Astrocyte (in vitro differentiated cells and primary cell): ENCODE measurements at regions not wholly inside any gene's neighbourhood (a gene's known extent, or its start where the extent isn't known, plus 50 kb on each side); places are given as distances from the start of the nearest gene placed in this dataset.
A peak's percentile ranks its signal among the peaks of the same experiment; 100 is the strongest.

Source experiments
- DNase-seq: peaks from one replicate; pipeline ENCODE4 v3.0.0-alpha.2; 2010; ENCODE audit warnings: low read depth
- FAIRE-seq: peaks from 2 replicates; lab custom pipeline; 2011; peaks lifted over from hg19 to GRCh38; lab: Jason Lieb, UNC
- H2AFZ ChIP-seq: 2 replicates; pipeline ENCODE4 v1.6.0; 2012; ENCODE audit warnings: low read depth, low read length, inconsistent platforms
- H3K27ac ChIP-seq: 2 replicates; pipeline ENCODE4 v1.5.1; 2011; ENCODE audit warnings: low read depth, low read length, inconsistent platforms
- H3K27me3 ChIP-seq: 2 replicates; pipeline ENCODE4 v1.6.0; 2011; ENCODE audit warnings: low read length, inconsistent platforms; ENCODE audit not compliant: insufficient read depth
- H3K36me3 ChIP-seq: 2 replicates; pipeline ENCODE4 v1.5.1; 2011; ENCODE audit warnings: low read length, inconsistent platforms; ENCODE audit not compliant: insufficient read depth
- H3K4me1 ChIP-seq: 2 replicates; pipeline ENCODE4 v1.5.1; 2011; ENCODE audit warnings: low read length, inconsistent platforms; ENCODE audit not compliant: insufficient read depth
- H3K4me2 ChIP-seq: 2 replicates; pipeline ENCODE4 v1.6.0; 2012; ENCODE audit warnings: low read length, inconsistent platforms
- H3K4me3 ChIP-seq: 2 replicates; pipeline ENCODE4 v1.5.1; 2011; ENCODE audit warnings: low read depth, mild to moderate bottlenecking, low read length, inconsistent platforms; ENCODE audit not compliant: insufficient read depth
- H3K79me2 ChIP-seq: 2 replicates; pipeline ENCODE4 v1.6.0; 2012; ENCODE audit warnings: mild to moderate bottlenecking, low read length, inconsistent platforms; ENCODE audit not compliant: insufficient read depth
- H3K9ac ChIP-seq: 2 replicates; pipeline ENCODE4 v1.6.0; 2012; ENCODE audit warnings: mild to moderate bottlenecking, low read length, inconsistent platforms
- H3K9me3 ChIP-seq: 2 replicates; pipeline ENCODE4 v1.5.1; 2012; ENCODE audit warnings: low read depth, mild to moderate bottlenecking, low read length, inconsistent platforms; ENCODE audit not compliant: insufficient read depth
- H4K20me1 ChIP-seq: 2 replicates; pipeline ENCODE4 v1.6.0; 2012; ENCODE audit warnings: low read length, inconsistent platforms; ENCODE audit not compliant: insufficient read depth
- H3K27ac Mint-ChIP-seq: one replicate; pipeline ENCODE4 v1.8.0; 2021; ENCODE audit warnings: mild to moderate bottlenecking, mixed read lengths; ENCODE audit not compliant: unreplicated experiment
- H3K27me3 Mint-ChIP-seq: one replicate; pipeline ENCODE4 v1.8.0; 2021; ENCODE audit warnings: low read depth, mixed read lengths; ENCODE audit not compliant: unreplicated experiment
- H3K36me3 Mint-ChIP-seq: one replicate; pipeline ENCODE4 v1.8.0; 2021; ENCODE audit warnings: low read depth, mixed read lengths; ENCODE audit not compliant: unreplicated experiment
- H3K4me1 Mint-ChIP-seq: one replicate; pipeline ENCODE4 v1.8.0; 2021; ENCODE audit warnings: low read depth, mixed read lengths; ENCODE audit not compliant: unreplicated experiment
- H3K4me3 Mint-ChIP-seq: one replicate; pipeline ENCODE4 v1.8.0; 2021; ENCODE audit warnings: mild to moderate bottlenecking, moderate library complexity, mixed read lengths; ENCODE audit not compliant: unreplicated experiment
- H3K9me3 Mint-ChIP-seq: one replicate; pipeline ENCODE4 v1.8.0; 2021; ENCODE audit warnings: mild to moderate bottlenecking, mixed read lengths; ENCODE audit not compliant: unreplicated experiment
- EZH2 ChIP-seq: IDR thresholded peaks from 2 replicates; pipeline ENCODE4 v1.6.1; 2012; ENCODE audit warnings: mild to moderate bottlenecking, low read length, inconsistent platforms; ENCODE audit not compliant: insufficient read depth
- TF ChIP-seq, protein P1 (sequence below): IDR thresholded peaks from 2 replicates; pipeline ENCODE4 v1.5.1; 2011; ENCODE audit warnings: low read depth, mild to moderate bottlenecking, inconsistent platforms, low read length, moderate library complexity; ENCODE audit not compliant: insufficient read depth

DNA sequence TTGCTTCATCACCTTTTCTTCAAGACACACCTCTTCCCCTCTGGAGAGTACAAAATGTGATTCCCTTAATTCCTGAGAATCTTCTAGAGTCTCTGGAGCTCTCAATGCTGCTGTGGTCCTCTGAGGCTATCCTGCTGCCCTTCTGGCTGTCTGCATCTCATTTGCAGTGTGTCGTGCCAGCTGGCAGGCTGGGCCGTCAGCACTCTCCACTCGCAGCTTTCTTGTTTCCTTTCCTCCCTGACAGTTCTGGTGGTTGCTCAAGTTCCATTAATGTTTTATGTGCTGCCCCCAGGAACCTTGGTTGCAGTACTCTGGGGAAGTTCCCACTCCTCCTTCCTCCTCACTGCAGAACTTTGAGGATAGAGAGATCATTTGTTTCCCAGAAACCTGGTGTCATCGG is 210.8 kb upstream of the ROPN1 start:
- TF ChIP-seq EZH2 = no peak
- no peak overlapping the region for H3K4me2 ChIP-seq
- peaks cover 32% of the 10 kb centered on the region for H3K4me1 Mint-ChIP-seq
- peaks cover 3% of the 10 kb centered on the region for H3K27me3 Mint-ChIP-seq
- no peak overlapping the region for H3K4me3 Mint-ChIP-seq
- H3K79me2 ChIP-seq = no peaks in the 10 kb centered on the region
- H3K9me3 Mint-ChIP-seq = no peaks in the 10 kb centered on the region
- no peaks in the 10 kb centered on the region for H3K27me3 ChIP-seq
- no peak overlapping the region for H2AFZ ChIP-seq
- no peak overlapping the region for H3K27ac ChIP-seq
- no peak overlapping the region for H3K4me3 ChIP-seq
- no peak overlapping the region for H3K27ac Mint-ChIP-seq
- H3K36me3 Mint-ChIP-seq = peaks cover 1% of the 10 kb centered on the region
- FAIRE-seq (no peak), DNase-seq (peak; percentile 26)
- H3K9ac ChIP-seq = no peak overlapping the region
- H3K4me1 ChIP-seq = peaks cover 4% of the 10 kb centered on the region
- no peaks in the 10 kb centered on the region for H3K9me3 ChIP-seq
- no peaks in the 10 kb centered on the region for H3K36me3 ChIP-seq
- H4K20me1 ChIP-seq = peaks cover 7% of the 10 kb centered on the region

DNA sequence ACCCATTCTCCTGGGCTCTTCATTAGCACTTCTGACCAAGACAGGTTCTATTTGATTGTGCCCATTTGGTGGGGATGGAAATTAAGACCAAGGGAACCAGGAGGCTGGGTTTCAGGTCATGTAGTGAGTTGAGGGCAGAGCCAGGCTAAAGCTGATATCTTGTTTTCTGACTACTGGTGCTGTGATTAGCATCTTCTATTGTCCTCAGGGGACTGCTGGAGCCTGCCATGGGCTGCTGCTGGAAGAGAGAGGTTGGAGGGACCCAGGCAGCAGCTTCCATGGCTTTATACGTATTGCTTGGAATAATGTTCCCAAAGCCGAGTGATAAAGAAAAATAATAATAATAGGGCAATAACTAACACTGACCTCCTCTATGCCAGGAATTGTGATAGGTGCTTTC is 211.4 kb upstream of the ROPN1 start:
- Histone ChIP-seq H2AFZ (no peak overlapping the region), H3K4me1 (peaks cover 4% of the 10 kb centered on the region), H3K27me3 (no peaks in the 10 kb centered on the region), H3K9me3 (no peaks in the 10 kb centered on the region), H3K4me3 (no peak overlapping the region), H3K9ac (no peak overlapping the region), H3K27ac (no peak overlapping the region), H3K79me2 (no peaks in the 10 kb centered on the region), H3K4me2 (no peak overlapping the region), H4K20me1 (peaks cover 7% of the 10 kb centered on the region), H3K36me3 (no peaks in the 10 kb centered on the region)
- DNase-seq (no peak), FAIRE-seq (no peak)
- Mint-ChIP-seq H3K9me3 (no peaks in the 10 kb centered on the region), H3K4me3 (no peak overlapping the region), H3K4me1 (peaks cover 32% of the 10 kb centered on the region), H3K27ac (no peak overlapping the region), H3K36me3 (peaks cover 1% of the 10 kb centered on the region), H3K27me3 (peaks cover 3% of the 10 kb centered on the region)
- TF ChIP-seq EZH2 = no peak
- TF ChIP-seq, protein P1, sequence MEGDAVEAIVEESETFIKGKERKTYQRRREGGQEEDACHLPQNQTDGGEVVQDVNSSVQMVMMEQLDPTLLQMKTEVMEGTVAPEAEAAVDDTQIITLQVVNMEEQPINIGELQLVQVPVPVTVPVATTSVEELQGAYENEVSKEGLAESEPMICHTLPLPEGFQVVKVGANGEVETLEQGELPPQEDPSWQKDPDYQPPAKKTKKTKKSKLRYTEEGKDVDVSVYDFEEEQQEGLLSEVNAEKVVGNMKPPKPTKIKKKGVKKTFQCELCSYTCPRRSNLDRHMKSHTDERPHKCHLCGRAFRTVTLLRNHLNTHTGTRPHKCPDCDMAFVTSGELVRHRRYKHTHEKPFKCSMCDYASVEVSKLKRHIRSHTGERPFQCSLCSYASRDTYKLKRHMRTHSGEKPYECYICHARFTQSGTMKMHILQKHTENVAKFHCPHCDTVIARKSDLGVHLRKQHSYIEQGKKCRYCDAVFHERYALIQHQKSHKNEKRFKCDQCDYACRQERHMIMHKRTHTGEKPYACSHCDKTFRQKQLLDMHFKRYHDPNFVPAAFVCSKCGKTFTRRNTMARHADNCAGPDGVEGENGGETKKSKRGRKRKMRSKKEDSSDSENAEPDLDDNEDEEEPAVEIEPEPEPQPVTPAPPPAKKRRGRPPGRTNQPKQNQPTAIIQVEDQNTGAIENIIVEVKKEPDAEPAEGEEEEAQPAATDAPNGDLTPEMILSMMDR = no peak

DNA sequence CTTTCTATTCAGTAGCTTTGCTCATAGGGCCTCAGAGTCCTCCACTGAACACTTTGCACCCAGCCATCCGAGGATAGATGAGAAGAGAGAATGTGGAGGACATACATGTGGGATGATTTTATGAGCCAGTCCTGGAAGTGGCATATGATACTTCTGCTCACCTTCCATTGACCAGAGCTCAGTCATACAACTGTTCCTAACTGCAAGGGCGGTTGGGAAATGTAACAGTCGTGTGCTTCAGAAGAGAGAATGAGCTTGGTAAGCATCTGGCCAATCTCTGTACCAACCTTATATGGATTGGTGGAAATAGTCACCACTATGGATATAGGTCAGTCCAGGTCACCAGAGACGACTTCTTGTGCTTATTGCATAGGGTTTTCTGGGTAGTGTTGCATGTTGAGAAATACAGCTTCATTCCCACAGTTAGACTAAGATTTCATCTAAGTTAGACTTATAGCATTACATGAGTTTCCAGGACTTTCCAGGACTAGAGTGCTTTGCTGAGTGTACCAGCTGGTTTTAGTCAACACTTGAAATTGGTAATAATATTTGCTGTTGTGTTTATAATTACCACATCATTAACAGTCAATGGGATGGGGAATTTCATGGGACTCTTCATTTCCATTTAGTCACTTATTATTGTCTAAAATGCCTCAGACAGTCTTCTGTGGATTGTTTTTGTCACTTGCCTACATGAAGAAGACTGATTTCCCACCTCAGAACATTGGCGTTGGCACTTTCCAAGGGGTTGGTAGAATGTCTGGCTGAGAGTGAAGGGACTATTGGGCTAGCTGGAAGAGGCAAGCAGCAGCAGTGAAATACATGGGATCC is 214.5 kb upstream of the ROPN1 start:
- H3K79me2 ChIP-seq = no peaks in the 10 kb centered on the region
- Mint-ChIP-seq H3K9me3 (no peaks in the 10 kb centered on the region), H3K27me3 (peaks cover 3% of the 10 kb centered on the region), H3K36me3 (peaks cover 1% of the 10 kb centered on the region), H3K4me1 (peaks cover 26% of the 10 kb centered on the region), H3K4me3 (no peak overlapping the region), H3K27ac (no peak overlapping the region)
- no peak for TF ChIP-seq EZH2
- FAIRE-seq (no peak), DNase-seq (no peak)
- no peak overlapping the region for H2AFZ ChIP-seq
- no peaks in the 10 kb centered on the region for H3K27me3 ChIP-seq
- H3K4me2 ChIP-seq = no peak overlapping the region
- H3K4me3 ChIP-seq = no peak overlapping the region
- no peak overlapping the region for H3K27ac ChIP-seq
- H3K9ac ChIP-seq = no peak overlapping the region
- peaks cover 12% of the 10 kb centered on the region for H4K20me1 ChIP-seq
- H3K9me3 ChIP-seq = no peaks in the 10 kb centered on the region
- no peaks in the 10 kb centered on the region for H3K4me1 ChIP-seq
- H3K36me3 ChIP-seq = no peaks in the 10 kb centered on the region
